SU-DHL-6 (cell line): ENCODE measurements at regions not wholly inside any gene's neighbourhood (a gene's known extent, or its start where the extent isn't known, plus 50 kb on each side); places are given as distances from the start of the nearest gene placed in this dataset.

Experiments
- EZH2phosphoT487 ChIP-seq: fragments of 200-600 bp; sonication (generic), shearing (Covaris generic); conservative IDR thresholded peaks from 2 replicates; pipeline ENCODE4 v1.6.1; 2018; ENCODE audit warnings: mild to moderate bottlenecking, antibody characterized with exemption, low read length, moderate library complexity, mixed read lengths
- TF ChIP-seq, protein P1 (sequence below): fragments of 200-600 bp; sonication (generic); IDR thresholded peaks from one replicate; pipeline ENCODE4 v1.5.1; 2017; ENCODE audit warnings: antibody characterized with exemption, mild to moderate bottlenecking, low read length, moderate library complexity; ENCODE audit not compliant: insufficient read depth, poor library complexity, severe bottlenecking

DNA sequence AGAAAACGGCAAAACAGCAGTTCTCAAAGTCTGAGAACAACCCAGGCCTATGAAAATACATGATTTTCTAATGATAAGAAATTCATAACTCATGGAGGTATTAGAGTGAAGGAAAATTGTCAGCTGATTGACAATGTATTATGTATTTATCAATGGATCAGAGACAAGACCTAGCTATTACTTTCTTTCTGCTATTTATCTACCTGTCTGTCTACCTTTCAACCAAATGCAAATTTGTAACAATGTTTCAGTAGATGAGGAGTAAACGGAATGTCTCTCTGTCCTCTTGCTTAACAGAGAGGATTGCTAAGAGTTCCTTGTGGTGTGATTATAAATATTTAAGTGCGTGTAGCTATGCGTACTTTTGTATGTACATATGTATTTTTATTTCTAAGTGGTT, 568.7 kb upstream of the RGS18 start:
- TF ChIP-seq, protein P1, sequence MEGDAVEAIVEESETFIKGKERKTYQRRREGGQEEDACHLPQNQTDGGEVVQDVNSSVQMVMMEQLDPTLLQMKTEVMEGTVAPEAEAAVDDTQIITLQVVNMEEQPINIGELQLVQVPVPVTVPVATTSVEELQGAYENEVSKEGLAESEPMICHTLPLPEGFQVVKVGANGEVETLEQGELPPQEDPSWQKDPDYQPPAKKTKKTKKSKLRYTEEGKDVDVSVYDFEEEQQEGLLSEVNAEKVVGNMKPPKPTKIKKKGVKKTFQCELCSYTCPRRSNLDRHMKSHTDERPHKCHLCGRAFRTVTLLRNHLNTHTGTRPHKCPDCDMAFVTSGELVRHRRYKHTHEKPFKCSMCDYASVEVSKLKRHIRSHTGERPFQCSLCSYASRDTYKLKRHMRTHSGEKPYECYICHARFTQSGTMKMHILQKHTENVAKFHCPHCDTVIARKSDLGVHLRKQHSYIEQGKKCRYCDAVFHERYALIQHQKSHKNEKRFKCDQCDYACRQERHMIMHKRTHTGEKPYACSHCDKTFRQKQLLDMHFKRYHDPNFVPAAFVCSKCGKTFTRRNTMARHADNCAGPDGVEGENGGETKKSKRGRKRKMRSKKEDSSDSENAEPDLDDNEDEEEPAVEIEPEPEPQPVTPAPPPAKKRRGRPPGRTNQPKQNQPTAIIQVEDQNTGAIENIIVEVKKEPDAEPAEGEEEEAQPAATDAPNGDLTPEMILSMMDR = no peak
- no peak for TF ChIP-seq EZH2phosphoT487
